KMS-11 (cell line): ENCODE measurements at regions not wholly inside any gene's neighbourhood (a gene's known extent, or its start where the extent isn't known, plus 50 kb on each side); places are given as distances from the start of the nearest gene placed in this dataset.

ENCODE experiments used
- H2AFZ ChIP-seq: fragments of 200-600 bp; sonication (generic); 2 replicates; pipeline ENCODE4 v1.6.1; 2016; ENCODE audit warnings: antibody characterized with exemption, mixed run types, low read depth
- H3K27ac ChIP-seq: fragments of 200-600 bp; sonication (generic); 2 replicates; pipeline ENCODE4 v1.6.1; 2016; ENCODE audit warnings: mild to moderate bottlenecking, mixed run types
- H3K27me3 ChIP-seq: fragments of 200-600 bp; sonication (generic); 2 replicates; pipeline ENCODE4 v1.6.1; 2017; ENCODE audit warnings: mild to moderate bottlenecking, low read depth, mixed run types, moderate library complexity; ENCODE audit not compliant: insufficient read depth
- H3K36me3 ChIP-seq: fragments of 200-600 bp; sonication (generic); 2 replicates; pipeline ENCODE4 v1.6.1; 2017; ENCODE audit warnings: mild to moderate bottlenecking, mixed run types; ENCODE audit not compliant: insufficient read depth
- H3K4me1 ChIP-seq: fragments of 200-600 bp; sonication (generic); 2 replicates; pipeline ENCODE4 v1.6.1; 2016; ENCODE audit warnings: mild to moderate bottlenecking, low read depth, mixed run types; ENCODE audit not compliant: poor library complexity, severe bottlenecking
- H3K4me2 ChIP-seq: fragments of 200-600 bp; sonication (generic); 2 replicates; pipeline ENCODE4 v1.7.0; 2016; ENCODE audit warnings: mild to moderate bottlenecking, mixed run types
- H3K4me3 ChIP-seq: fragments of 200-600 bp; sonication (generic); IDR thresholded peaks from 2 replicates; pipeline ENCODE4 v1.6.1; 2017; ENCODE audit warnings: low read depth, low read length, mixed read lengths; ENCODE audit not compliant: insufficient read depth
- H3K79me2 ChIP-seq: fragments of 200-600 bp; sonication (generic); 2 replicates; pipeline ENCODE4 v1.6.1; 2016; ENCODE audit warnings: low read depth, mixed run types; ENCODE audit not compliant: insufficient read depth
- H3K9ac ChIP-seq: fragments of 200-600 bp; sonication (generic); 2 replicates; pipeline ENCODE4 v1.6.1; 2016; ENCODE audit warnings: mild to moderate bottlenecking, mixed run types
- H4K20me1 ChIP-seq: fragments of 200-600 bp; sonication (generic); 2 replicates; pipeline ENCODE4 v1.6.1; 2016; ENCODE audit warnings: mild to moderate bottlenecking, mixed run types; ENCODE audit not compliant: insufficient read depth
- TF ChIP-seq, protein P1 (sequence below): fragments of 200-600 bp; sonication (generic); conservative IDR thresholded peaks from 2 replicates; pipeline ENCODE4 v1.6.1; 2017; ENCODE audit warnings: low read depth, mild to moderate bottlenecking, antibody characterized with exemption, low read length, moderate library complexity, mixed read lengths

DNA sequence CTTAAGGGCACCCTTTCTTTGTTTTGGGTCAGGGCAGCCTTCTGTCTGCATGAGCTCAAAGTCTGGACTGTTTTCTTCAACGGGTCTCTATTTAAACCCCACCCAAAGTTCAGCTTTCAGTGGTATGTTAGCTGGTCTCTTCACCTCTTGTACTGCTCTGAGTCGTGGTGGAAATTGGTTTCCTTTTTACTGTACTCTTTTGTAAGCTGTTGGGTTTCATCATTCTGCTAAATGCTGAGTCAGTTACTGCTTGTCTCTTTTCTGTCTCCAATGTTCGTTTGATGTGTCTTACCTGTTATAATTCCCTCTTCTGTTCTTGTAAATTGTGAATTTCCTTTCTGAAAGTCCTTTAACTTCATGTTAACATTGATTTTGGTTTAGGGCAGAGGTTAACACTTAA, 64.1 kb upstream of the MALRD1 start:
- Histone ChIP-seq H3K27ac (peak overlapping the region; percentile 85), H3K4me2 (peak overlapping the region; percentile 71), H3K9ac (peak overlapping the region; percentile 47), H3K4me3 (no peak overlapping the region), H3K4me1 (peaks cover 50% of the 10 kb centered on the region), H4K20me1 (no peaks in the 10 kb centered on the region), H3K36me3 (no peaks in the 10 kb centered on the region), H3K79me2 (no peaks in the 10 kb centered on the region), H2AFZ (peak overlapping the region; percentile 73), H3K27me3 (no peaks in the 10 kb centered on the region)
- TF ChIP-seq, protein P1, sequence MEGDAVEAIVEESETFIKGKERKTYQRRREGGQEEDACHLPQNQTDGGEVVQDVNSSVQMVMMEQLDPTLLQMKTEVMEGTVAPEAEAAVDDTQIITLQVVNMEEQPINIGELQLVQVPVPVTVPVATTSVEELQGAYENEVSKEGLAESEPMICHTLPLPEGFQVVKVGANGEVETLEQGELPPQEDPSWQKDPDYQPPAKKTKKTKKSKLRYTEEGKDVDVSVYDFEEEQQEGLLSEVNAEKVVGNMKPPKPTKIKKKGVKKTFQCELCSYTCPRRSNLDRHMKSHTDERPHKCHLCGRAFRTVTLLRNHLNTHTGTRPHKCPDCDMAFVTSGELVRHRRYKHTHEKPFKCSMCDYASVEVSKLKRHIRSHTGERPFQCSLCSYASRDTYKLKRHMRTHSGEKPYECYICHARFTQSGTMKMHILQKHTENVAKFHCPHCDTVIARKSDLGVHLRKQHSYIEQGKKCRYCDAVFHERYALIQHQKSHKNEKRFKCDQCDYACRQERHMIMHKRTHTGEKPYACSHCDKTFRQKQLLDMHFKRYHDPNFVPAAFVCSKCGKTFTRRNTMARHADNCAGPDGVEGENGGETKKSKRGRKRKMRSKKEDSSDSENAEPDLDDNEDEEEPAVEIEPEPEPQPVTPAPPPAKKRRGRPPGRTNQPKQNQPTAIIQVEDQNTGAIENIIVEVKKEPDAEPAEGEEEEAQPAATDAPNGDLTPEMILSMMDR, result no peak

GRCh38 chr10:18988338-18988737, 60.3 kb upstream of the MALRD1 start:
- Histone ChIP-seq H3K27ac (no peak overlapping the region), H3K4me1 (peaks cover 47% of the 10 kb centered on the region), H3K4me2 (no peak overlapping the region), H2AFZ (no peak overlapping the region), H3K9ac (no peak overlapping the region), H3K79me2 (no peaks in the 10 kb centered on the region), H3K4me3 (no peak overlapping the region), H3K27me3 (no peaks in the 10 kb centered on the region), H3K36me3 (no peaks in the 10 kb centered on the region), H4K20me1 (no peaks in the 10 kb centered on the region)
- TF ChIP-seq, protein P1, result no peak
